Stimulated activated CD8-positive, alpha-beta memory T cell treated with anti-CD3 and anti-CD28 coated beads, Interleukin-7, amount 100 ng/mL, for 24 hours (primary cell): ENCODE measurements at regions not wholly inside any gene's neighbourhood (a gene's known extent, or its start where the extent isn't known, plus 50 kb on each side); places are given as distances from the start of the nearest gene placed in this dataset.
"Not testable (repeated sequence)": the region's sequence is repeated elsewhere in the genome, so short reads cannot be mapped to it uniquely, and the experiment has no call there.

Experiments
- DNase-seq: peaks from one replicate; pipeline ENCODE4 v3.0.0-alpha.2; 2020; ENCODE audit warnings: low read depth

DNA sequence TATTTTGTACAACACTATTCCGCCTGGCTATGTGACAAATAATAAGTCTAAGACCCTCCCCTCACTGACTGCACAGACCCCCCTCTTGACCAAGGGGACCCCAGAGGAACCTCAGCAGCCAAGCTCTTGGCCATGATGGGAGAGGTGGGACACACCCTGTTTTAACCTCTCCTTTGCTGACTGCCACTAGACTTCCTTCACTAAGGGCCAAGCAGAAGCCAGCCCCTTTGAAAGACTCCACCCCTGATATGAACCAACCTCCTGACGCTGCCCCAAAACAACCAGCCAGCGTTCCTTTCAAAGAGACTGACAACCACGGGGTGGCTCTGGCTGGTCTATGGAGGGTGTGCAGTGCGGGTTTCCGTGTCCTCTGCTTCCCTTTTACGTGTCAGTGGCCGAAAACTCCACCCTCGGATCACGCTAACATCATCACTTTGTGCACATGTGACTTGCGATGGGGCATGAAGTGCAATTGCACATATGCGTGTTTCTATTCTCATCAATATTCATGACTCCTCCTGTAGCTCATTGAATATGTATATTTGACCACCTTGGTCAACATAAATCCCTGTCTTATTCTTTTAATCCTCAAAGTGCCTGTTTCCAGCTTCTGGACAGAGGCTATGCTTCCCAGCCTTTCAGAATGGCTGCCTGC, 643.9 kb downstream of the TBC1D22A start:
- DNase-seq = no peak

DNA sequence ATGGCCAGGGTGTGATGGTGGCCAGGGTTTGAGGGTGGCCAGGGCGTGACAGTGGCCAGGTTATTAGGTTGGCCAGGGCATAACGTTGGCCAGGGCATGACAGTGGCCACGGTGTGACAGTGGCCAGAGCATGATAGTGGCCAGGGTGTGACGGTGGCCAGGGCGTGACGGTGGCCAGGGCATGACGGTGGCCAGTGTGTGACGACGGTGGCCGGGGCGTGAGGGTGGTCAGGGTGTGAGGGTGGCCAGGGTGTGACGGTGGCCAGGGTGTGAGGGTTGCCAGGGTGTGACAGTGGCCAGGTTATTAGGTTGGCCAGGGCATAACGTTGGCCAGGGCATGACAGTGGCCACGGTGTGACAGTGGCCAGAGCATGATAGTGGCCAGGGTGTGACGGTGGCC, 642.8 kb downstream of the TBC1D22A start:
- DNase-seq = not testable (repeated sequence)

DNA sequence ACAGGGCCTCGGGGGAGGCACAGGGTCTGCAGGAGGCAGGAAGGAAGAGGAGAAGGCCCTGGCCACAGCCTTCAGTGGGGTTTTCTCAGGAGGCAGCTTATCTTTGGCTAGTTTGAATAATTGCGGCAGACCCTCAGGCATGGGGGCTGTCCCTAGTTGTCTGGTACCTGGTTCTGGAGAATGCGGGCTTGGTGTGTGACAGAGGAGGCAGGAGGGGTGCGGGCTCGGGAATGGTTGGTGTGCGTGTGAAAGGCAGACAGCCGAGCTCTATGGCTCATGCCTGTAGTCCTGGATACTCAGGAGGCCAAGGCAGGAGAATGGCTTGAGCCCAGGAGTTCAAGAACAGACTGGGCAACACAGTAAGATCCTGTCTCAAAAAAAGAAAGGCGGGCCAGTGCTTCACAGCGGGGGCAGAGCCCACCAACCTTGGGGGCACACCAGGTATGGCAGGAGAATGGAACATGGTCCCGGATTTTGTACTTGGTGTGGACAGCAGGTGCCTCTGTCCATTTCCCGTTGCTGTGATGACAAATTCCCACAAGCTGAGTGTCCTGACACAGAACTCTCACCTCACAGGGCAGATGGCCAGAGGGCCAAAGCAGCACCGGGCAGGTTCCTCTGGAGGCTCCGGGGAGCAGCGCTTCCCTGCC, 640.6 kb downstream of the TBC1D22A start:
- no peak for DNase-seq

DNA sequence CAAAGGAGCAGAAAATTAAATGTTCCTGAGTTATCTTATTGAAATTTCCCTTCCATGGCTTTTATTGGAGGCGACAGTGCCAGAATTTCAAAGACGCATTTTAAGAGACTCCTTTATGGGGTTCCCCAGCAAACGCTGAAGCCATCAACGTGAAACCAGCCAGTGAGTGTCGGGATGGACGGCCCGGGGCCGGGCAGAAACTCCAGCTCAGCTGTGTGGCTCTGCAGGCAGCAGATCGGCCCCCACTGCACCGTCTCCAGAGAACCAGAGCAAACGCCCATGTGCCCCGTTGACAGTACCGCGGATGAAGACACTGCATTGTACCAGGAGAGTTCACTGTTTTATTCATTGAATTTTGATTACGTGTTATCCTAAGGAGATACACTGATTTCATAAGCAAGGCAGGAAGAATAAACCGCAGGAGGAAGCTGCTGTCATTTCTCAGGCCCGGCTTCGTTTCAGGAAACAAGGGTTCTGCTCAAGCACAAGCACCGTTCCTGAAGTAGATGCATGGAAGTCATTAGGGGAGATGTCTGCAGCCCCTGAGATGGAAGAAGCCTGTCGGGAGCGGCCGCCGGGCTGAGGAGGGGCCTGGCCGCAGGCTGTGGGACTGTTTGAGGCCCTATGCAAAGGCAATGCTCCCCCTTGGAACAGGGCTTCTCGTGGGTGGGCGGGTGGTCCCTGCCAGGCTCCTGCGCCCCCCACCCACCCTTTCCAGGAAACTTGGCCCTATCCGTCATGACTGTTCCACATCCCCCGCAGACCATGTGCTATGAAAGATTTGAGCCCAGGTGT, 639.7 kb downstream of the TBC1D22A start:
- DNase-seq = no peak

DNA sequence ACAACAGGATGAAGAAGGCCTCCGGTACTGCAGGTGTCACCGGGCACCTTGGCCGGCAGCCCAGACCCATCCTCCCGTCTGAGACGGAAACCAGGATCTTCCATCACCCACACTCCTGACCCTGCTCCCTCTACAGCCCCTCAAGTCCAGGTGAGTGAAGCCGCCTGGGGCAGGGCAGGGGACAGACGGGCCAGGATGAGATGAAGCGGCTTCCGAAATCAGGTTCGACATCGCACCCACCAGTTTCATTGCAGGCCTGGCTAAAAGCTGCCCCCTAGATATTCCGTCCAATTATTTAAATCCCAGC, 639.1 kb downstream of the TBC1D22A start:
- DNase-seq = no peak

DNA sequence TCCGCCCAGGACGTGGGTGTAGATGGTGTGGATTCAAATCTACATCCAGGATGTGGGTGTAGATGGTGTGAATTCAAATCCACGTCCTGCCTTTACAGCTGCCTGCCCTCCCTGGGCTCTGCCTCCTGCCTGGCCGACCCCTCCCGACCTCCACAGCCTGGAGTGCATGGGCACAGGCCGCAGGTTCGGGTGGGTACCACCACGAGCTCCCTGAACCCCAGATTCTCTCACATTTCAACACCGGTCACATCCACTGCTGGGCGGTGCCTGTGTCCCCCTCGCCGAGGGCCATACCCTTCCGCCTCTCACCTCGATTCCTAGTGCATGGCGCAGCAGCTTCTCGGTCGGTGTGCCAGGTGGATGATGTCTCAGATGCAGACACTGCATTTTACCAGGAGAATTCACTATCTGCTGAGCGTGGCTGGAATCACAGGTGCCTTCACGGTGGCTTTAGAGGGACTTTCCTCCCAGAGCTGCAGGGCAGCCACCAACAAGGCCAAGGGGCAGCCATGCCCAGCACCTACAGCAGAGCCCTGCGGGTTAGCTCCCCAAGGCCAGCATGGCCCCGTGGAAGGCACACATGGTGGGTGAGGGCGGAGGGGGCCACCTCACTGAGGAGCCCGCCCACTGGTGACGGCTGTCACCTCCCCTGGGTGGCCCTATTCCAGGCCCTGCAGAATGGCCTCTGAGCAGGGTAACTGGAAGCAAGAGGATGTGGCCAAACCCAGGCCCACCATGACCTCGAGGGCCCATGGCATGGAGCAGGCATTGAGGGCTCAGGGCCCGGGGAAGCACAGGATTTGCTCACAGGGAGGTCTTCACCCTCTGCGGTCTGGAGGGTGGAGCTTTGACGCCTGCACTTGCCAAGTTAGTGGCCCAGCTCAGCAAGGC, 638.5 kb downstream of the TBC1D22A start:
- no peak for DNase-seq

DNA sequence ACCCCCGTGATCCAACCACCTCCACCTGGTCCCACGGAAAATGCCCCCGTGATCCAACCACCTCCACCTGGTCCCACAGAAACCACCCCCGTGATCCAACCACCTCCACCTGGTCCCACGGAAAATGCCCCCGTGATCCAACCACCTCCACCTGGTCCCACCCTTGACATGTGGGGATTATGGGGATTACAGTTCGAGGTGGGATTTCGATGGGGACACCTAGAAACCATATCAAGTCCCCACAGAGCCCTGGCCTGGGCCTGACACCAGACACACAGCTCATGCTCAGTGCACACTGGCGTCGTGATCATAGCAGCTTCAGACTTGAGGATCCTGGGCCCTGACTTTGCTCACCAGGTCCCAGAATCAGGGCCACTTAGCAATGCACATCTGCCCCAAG, 637.7 kb downstream of the TBC1D22A start:
- DNase-seq = not testable (repeated sequence)

DNA sequence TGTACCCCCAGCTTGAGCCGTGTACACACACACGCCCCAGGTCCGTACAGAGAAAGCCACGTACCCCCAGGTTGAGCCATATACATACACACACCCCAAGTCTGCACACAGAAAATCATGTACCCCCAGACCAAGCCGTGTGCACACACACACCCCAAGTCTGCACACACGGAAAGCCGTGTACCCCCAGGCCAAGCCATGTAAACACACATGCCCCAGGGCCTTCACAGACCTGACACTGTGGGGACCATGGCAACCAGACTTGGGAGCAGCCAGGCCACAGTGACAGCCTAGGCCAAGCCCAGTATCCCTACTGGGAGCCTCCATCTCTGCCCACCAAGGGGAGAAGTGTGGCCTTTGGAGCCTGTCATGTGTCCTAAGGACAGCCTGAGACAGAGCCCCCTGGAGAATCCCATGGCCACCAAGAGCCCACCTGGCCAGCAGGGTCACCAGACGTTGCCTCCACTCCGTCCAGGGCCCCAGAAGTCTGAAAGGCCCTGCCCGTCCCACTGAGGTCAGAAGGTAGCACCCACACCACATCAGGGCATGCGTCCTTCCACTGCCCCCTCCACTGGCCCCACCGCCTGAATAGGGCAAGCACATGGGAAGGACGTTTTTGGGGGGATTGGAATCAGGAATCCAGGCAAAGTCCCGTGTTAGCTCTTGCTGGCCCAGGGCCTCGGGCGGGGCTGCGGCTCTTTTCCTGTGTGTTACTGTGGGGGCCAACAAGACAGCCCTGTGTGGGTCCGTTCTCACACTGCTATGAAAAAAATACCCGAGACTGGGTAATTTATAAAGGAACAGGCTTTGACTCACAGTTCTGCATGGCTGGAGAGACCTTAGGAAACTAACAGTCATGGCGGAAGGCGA, 636.7 kb downstream of the TBC1D22A start:
- DNase-seq = no peak

DNA sequence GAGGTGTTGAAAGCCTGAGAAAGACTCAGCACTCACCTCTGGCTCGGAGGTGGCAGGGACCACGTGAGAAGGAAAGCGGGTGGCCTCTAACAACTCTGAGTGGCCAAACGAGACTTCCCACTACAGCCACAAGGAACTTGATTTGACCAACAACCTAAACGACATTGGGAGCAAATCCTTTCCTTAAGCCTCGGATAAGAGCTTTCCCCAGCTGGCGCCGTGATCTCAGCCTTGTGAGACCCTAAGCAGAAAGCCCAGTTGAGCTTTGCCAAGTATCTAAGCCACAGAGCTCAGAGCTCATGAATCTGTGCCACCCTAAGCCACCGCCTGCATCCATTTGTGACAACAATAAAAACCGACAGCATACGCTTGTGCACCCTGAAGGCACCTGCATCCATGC, 636.0 kb downstream of the TBC1D22A start:
- DNase-seq = no peak

DNA sequence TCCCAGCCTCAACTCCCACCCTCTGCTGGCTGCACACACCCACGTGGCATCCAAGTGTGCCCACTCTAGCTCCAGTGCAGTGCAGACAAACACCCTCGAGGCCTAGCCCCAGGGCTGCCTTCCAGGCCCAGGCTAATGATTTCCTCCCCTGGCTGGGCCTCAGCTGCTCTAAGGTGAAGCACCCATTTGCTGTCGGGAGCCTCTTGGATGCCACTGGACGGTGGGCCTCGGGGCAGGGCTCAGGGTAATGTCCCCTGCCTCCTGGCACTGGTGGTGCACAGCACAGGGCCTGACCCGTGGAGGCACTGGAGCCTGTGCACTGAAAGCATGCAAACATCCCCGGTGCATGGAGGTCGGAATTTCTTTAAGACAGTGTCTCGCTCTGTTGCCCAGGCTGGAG, 635.2 kb downstream of the TBC1D22A start:
- DNase-seq = no peak

DNA sequence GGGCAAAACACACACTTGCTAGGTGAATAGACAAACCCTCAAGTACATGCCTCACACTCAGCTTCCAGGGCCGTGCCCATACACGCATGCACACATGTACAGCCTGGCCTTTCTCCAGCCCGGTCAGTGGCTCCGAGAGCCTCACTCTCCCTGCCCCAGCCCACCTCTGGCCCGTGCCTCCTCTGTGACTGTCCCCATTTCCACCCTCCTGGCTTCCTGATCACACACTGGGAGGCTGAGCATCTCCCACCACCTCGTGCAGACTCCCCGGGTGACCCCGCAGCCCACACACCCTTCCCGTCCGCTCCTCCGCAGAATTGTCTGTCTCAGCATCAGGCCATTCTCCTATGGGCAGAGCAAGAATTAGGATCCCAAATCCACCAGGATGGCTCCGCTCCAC, 634.1 kb downstream of the TBC1D22A start:
- DNase-seq = no peak

DNA sequence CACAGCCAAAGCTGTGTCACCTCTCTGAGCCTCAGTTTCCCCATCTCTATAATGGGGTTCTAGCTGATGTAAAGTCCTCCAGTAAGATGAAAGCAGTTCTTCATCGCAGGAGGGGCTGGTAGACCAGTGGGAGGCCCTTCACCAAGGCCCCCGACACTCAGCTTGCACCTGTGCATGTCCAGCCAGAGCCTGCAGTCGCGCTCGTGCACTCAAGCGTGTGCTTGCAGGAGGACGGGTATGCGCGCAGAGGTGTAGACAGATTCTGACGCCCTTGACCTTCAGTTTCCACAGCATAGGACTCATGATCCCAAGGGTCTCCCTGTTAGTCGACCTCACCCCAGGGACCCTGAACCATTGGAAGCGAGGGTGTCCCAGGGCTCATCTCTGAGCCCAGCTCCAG, 633.7 kb downstream of the TBC1D22A start:
- DNase-seq = no peak

DNA sequence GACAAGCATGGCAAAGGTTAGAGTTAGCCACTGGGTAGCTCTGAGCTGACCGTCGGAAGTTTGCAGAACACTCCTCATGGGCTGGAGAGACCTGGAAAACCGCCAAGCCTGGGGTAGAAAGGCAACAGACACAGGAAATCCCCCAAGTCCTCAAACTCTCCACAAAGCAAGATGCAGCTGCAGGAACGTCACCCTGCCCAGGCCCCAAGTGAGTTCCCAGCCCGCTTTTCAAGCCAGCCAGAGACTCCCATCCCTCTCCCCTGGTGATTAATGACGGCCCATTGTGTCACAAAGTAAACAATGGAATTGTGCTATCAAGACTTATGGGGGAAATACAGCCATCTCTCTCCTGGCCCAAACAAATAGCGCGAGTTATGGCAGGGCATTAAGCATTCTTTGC, 633.0 kb downstream of the TBC1D22A start:
- no peak for DNase-seq

DNA sequence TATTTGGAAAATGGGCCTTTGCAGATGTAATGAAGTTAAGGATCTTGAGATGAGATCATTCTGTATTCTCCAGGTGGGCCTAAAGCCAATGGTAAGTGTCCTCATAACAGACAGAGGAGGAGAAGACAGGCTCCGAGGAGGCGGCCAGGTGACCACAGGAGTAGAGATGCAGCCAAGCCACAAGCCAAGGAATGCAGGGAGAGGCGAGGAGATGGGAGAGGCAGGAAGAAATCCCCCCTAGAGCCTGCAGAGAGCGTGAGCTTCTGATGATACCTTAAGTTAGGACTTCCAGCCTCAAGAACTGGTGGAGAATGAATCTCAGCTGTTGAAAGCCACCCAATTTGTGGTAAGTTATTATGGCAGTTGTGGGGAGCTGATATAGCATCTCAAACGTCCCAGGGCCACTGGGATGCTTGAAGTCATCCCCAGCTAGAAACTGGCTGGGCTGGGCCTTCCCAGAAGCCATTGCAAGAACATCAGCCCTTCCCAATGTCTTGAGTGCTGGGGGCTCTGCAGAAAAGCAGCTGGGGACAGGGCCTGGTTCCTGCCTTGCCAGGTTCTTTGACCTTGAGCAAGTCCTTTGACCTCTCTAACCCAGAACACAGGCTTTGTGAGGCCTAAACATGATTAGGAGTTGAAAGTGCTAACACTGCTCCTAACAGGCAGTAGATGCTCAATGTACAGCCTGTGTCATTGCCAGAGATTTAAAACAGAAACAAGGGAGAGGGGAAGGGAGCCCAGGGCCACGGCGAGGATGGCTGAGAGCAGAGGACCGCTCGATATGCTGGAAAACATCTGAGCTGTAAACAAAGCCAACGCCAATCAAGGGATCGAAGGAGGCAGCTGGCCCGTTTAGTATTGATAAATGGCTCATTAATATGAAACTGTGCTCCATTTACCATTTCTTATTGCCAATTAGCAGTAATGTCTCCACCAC, 632.3 kb downstream of the TBC1D22A start:
- no peak for DNase-seq

DNA sequence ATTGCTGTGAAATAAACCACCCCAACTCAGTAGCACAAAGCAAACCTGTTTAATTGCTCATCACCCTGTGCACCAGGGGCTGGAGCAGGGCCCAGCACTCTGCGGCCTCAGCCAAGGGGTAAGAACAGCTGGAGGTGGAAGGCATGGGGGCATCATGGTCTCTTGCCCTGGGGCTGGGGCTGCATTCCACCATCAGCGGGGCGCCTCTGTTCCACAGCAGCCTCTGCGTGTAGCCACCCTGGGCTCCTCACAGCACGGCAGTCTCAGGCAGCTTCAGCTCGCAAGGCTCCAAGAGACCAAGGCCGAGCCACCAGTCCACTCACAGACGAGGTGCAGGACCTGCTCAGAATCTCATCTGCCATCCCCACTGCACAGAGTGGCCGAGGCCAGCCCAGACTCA, 630.7 kb downstream of the TBC1D22A start:
- no peak for DNase-seq

DNA sequence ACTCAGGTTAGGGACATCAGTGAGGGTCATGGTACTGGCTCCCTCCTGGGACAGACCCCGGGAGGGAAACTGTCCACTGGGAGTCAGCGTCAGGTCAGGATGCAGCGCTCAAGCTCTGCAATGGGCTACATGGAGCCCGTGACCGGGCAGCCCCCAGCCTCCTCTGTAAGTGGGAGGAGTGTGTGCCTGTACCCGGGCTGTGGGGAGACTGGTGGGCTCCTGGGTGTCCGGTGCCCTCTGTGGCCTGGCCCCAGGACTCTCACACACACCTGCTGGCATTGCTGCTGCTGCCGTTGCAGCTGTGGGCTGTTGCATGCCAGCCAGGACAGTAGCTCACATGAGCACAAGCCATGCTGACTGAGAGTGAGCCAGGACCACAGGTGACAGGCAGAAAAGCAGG, 630.3 kb downstream of the TBC1D22A start:
- no peak for DNase-seq

DNA sequence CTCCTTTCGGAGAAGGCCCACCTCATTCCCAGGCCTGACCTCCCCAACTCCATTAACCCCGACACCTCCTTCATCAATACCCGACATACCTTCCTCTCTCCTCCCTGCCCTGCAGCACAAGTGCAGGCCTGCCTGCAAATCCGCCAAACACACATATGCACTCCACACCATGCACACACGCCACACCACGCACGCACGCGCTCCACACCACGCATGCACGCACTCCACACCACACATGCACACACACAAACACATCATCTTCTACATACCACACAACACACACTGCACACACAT, 629.6 kb downstream of the TBC1D22A start:
- no peak for DNase-seq

DNA sequence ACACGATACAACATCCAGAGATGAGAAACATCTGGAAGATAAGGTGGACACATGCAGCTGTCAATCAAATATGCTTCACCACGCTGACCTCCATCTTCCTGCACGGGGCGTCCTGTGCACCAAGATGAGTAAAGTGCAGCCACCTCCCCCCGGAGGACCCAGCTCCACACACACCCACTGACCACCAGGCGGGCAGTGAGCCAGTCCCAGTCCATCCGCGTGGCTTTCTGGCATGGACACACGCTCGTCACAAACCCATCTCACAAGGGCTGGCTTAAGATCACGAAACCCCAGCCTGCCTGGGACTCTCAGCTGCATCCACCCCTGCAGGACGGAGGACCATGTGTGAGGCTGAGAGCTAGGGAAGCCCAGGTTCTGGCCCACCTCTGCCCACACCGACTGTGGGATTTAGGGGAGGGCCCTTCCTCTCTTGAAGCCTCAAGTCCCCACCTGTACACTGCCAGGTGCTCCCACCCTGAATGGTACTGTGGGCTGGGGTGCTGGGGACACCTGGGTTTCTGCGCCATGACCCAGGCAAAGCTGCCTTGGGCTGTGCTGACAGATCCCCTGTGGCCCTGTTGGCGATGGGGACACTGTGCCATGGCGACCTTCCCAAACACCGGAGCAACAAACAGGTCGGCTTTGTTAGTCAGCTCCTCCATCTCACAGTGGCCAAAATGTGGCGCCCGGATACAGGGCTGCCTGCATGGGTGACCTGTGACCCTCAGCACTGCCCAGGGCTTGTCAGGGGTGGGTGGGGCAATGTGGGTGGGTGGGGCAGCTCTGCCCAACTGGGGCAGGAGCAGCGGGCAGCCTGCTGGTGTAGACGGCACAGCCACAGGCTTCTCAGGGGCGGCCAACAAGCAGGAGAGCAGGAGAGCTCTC, 629.0 kb downstream of the TBC1D22A start:
- DNase-seq = no peak
